Astrocyte (in vitro differentiated cells and primary cell): ENCODE measurements at regions not wholly inside any gene's neighbourhood (a gene's known extent, or its start where the extent isn't known, plus 50 kb on each side); places are given as distances from the start of the nearest gene placed in this dataset.

Experiments
- EZH2 ChIP-seq: IDR thresholded peaks from 2 replicates; pipeline ENCODE4 v1.6.1; 2012; ENCODE audit warnings: mild to moderate bottlenecking, low read length, inconsistent platforms; ENCODE audit not compliant: insufficient read depth
- TF ChIP-seq, protein P1 (sequence below): IDR thresholded peaks from 2 replicates; pipeline ENCODE4 v1.5.1; 2011; ENCODE audit warnings: low read depth, mild to moderate bottlenecking, inconsistent platforms, low read length, moderate library complexity; ENCODE audit not compliant: insufficient read depth

DNA sequence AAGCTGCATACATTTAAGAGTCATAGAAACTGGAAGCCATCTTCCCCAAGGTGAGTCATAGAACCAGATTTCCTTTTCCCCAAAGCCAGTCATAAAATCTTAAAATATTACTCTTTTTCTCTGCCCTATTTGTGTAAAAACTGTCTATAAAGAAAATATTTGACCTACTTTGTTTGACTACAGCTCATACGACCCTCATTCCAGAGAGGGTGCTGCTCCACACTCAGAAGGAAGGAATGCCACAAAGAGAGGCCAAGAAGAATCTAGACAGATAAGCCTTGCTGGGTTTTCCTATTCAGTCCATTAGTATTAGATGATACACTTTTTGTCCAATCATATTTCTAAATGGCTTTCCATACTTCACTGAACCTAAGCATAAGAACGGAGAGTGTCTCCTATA is 671.6 kb upstream of the SGO1 start:
- TF ChIP-seq, protein P1, sequence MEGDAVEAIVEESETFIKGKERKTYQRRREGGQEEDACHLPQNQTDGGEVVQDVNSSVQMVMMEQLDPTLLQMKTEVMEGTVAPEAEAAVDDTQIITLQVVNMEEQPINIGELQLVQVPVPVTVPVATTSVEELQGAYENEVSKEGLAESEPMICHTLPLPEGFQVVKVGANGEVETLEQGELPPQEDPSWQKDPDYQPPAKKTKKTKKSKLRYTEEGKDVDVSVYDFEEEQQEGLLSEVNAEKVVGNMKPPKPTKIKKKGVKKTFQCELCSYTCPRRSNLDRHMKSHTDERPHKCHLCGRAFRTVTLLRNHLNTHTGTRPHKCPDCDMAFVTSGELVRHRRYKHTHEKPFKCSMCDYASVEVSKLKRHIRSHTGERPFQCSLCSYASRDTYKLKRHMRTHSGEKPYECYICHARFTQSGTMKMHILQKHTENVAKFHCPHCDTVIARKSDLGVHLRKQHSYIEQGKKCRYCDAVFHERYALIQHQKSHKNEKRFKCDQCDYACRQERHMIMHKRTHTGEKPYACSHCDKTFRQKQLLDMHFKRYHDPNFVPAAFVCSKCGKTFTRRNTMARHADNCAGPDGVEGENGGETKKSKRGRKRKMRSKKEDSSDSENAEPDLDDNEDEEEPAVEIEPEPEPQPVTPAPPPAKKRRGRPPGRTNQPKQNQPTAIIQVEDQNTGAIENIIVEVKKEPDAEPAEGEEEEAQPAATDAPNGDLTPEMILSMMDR, result no peak
- TF ChIP-seq EZH2, result no peak
